SH-SY5Y (cell line): ENCODE measurements at regions not wholly inside any gene's neighbourhood (a gene's known extent, or its start where the extent isn't known, plus 50 kb on each side); places are given as distances from the start of the nearest gene placed in this dataset.

ENCODE experiments used
- GATA2 ChIP-seq: IDR thresholded peaks from 2 replicates; pipeline ENCODE4 v1.6.1; 2011; ENCODE audit warnings: mild to moderate bottlenecking, low read depth, low read length
- GATA3 ChIP-seq: IDR thresholded peaks from 2 replicates; pipeline ENCODE4 v1.6.1; 2011; ENCODE audit warnings: low read depth, mild to moderate bottlenecking, low read length, moderate library complexity

DNA sequence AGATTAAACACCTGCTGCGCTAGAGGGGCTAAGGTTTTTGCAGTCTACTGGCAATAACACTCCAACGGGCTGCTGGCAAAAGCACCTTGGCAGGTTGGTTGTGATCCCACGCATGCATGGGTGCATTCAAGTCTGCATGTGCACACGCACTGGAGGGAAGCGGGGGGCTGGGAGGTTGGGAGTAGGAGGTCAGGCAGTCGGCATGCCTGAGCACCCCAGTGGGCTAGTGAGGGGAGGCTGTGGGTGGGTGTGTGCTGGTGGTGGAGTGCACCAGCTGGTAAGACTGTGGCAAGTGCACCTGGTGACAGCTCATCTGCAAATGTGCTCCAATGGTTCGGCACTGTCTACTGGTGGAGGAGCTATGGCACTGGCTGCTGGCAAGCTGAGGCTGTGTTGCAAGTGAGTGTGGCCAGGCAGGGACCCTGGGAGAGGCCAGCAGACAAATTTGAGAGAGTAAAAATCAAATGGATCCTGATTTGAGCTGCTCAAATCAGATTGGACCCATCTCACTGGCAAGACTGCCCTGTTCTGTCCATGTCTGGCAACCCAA lies 460.6 kb upstream of the DSEL start:
- no peak for TF ChIP-seq GATA3
- no peak for TF ChIP-seq GATA2
